Pancreas (tissue), 10 donors: ENCODE measurements at regions not wholly inside any gene's neighbourhood (a gene's known extent, or its start where the extent isn't known, plus 50 kb on each side); places are given as distances from the start of the nearest gene placed in this dataset.

Source experiments
- ATAC-seq, 4 donors: fragments of 200-7000 bp; cut with Tn5 transposase; one replicate each; pipeline versions ENCODE4 v1.8.0 to v1.9.1; 2020; ENCODE audit warnings: mild to moderate bottlenecking in 4 of 4, moderate library complexity in 4 of 4
- DNase-seq, 6 donors: peaks; one replicate each; pipeline ENCODE4 v3.0.0-alpha.2; 2020
- FAIRE-seq: peaks from 2 replicates; lab custom pipeline; 2012; peaks lifted over from hg19 to GRCh38; lab: Jason Lieb, UNC
- H3K27ac ChIP-seq, 4 donors: fragments of 200-600 bp; sonication (generic); 1 replicate in 3 of 4; 2 replicates in 1 of 4; pipeline versions ENCODE4 v1.5.0 to v1.8.0; 2020
- H3K27me3 ChIP-seq, 4 donors: fragments of 200-600 bp; one replicate each; pipeline ENCODE4 v1.8.0; 2021
- H3K36me3 ChIP-seq, 3 donors: fragments of 200-600 bp; sonication (generic) in 1 of 3; one replicate each; pipeline versions ENCODE4 v1.5.0 to v1.8.0; 2020 to 2021
- H3K4me1 ChIP-seq, 3 donors: fragments of 200-600 bp; one replicate each; pipeline ENCODE4 v1.8.0; 2021
- H3K4me3 ChIP-seq, 4 donors: fragments of 200-600 bp; sonication (generic) in 2 of 4; one replicate each; pipeline versions ENCODE4 v1.5.0 to v1.8.0; 2020 to 2021
- H3K9me3 ChIP-seq, 4 donors: fragments of 200-600 bp; one replicate each; pipeline ENCODE4 v1.8.0; 2021
- WGBS, 2 donors: extraction: QIAGEN DNeasy Blood & Tissue Kit; methylation state at CpG; one replicate each; pipeline ENCODE4 v1.1.7; 2013; 5-methylcytosine and 5-hydroxymethylcytosine counted together
- intact Hi-C, 3 donors: fragments of 100-400 bp; cut with DNase I; formaldehyde crosslinking; loops; one replicate each; pipeline versions ENCODE4 v1.11.1 to v1.14.2; 2022
- TF ChIP-seq, protein P1 (sequence below), 4 donors: fragments of 200-600 bp; sonication (generic) in 3 of 4; IDR thresholded peaks; one replicate each; pipeline versions ENCODE4 v1.5.0 to v1.8.0; 2021; ENCODE audit warnings: antibody characterized with exemption in 4 of 4
- donor health status: healthy with polysubstance abuse.
- donor health status: DM: no; HTN: no; CAD: no; lungs with moderate emphysema.
- donor health status: DM: no; HTN: no; CAD: no.
- donor health status: control.
- donor health status: control.
- donor health status: Bipolar disorder and iron deficiency.
- donor health status: DM: yes; HTN: yes; CAD: no.
- donor health status: DM: no; HTN: no; CAD: no.
- donor health status: DM: no; HTN: no; CAD: no.
- donor health status: DM: yes; HTN: yes; CAD: no.

DNA sequence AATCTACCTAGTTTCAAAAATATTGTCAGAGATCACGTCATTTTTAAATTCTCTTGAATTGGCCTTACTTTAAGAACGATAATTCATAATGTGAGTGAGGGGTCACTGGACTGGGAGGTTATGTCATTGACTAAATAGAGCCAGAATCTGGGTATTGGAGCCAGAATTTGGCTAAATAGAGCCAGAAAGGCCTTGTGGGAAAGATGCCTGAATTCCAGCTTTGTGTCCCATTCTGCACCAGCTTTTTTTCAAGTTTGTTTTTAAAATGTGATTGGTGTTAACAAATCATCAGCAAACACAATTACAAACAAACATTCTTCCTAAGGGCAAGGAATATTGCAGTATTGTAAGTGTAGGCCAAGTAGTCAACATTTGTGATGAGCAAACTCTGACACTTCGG, 233.2 kb upstream of the PRKCQ start:
- no peaks in the 10 kb centered on the region for H3K27me3 ChIP-seq
- 53 to 61% methylated on average over 3 of the region's 3 CpGs for WGBS, 2 donors
- H3K9me3 ChIP-seq, result no peaks in the 10 kb centered on the region
- no peak overlapping the region for H3K27ac ChIP-seq
- no peaks in the 10 kb centered on the region for H3K4me1 ChIP-seq
- ATAC-seq, result no peak
- intact Hi-C loops, result no loop called here
- no peak for DNase-seq
- H3K4me3 ChIP-seq, result no peak overlapping the region
- TF ChIP-seq, protein P1, sequence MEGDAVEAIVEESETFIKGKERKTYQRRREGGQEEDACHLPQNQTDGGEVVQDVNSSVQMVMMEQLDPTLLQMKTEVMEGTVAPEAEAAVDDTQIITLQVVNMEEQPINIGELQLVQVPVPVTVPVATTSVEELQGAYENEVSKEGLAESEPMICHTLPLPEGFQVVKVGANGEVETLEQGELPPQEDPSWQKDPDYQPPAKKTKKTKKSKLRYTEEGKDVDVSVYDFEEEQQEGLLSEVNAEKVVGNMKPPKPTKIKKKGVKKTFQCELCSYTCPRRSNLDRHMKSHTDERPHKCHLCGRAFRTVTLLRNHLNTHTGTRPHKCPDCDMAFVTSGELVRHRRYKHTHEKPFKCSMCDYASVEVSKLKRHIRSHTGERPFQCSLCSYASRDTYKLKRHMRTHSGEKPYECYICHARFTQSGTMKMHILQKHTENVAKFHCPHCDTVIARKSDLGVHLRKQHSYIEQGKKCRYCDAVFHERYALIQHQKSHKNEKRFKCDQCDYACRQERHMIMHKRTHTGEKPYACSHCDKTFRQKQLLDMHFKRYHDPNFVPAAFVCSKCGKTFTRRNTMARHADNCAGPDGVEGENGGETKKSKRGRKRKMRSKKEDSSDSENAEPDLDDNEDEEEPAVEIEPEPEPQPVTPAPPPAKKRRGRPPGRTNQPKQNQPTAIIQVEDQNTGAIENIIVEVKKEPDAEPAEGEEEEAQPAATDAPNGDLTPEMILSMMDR (IDR thresholded peaks at IDR 0.05), result no peak
- no peak for FAIRE-seq
- no peaks in the 10 kb centered on the region for H3K36me3 ChIP-seq

DNA sequence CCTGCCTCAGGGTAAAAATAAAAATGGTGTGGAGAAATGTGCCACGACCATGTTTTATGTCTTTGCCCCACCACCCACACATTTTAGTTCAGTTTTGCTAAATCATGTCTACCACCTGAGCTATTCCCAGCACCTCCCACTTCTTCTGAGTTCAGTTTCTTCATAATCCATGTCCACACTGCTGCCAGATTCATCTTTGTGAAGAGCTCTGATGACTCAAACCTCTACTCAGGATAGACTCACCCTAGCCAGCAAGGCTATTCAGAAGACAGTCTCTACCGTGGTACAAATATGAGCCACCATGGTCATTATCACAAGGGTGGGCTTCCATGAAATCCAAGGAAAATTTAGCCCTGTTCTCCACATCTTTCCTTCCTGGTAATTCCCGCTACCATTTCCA, 231.1 kb upstream of the PRKCQ start:
- 59 to 72% methylated on average over 3 of the region's 3 CpGs for WGBS, 2 donors
- no peak for ATAC-seq
- H3K27ac ChIP-seq, result no peak overlapping the region
- no peaks in the 10 kb centered on the region for H3K4me1 ChIP-seq
- H3K4me3 ChIP-seq, result no peak overlapping the region
- H3K27me3 ChIP-seq, result no peaks in the 10 kb centered on the region
- intact Hi-C loops, result no loop called here
- no peak for DNase-seq
- no peaks in the 10 kb centered on the region for H3K36me3 ChIP-seq
- no peak for FAIRE-seq
- TF ChIP-seq, protein P1 (IDR thresholded peaks at IDR 0.05), result no peak
- H3K9me3 ChIP-seq, result no peaks in the 10 kb centered on the region

DNA sequence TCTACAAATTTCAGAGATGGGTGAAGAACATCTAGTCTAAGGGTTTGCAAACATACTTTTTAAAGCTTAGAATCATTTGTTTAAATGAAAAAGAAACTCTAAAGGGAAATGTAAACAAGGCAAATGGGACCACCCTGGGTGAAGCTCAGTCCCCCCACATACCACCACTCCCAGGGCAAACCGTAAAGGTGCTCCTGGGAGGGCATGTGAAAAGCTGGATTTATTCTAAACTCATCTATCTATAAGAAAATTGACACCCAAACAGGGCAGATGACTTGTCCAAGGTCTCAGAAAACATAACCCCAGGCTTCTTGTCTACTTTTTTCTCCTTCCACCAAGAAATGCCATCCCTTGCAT, 223.3 kb upstream of the PRKCQ start:
- no peak for FAIRE-seq
- H3K9me3 ChIP-seq, result no peaks in the 10 kb centered on the region
- no peak overlapping the region for H3K4me3 ChIP-seq
- H3K4me1 ChIP-seq, result no peaks in the 10 kb centered on the region
- ATAC-seq, result no peak
- TF ChIP-seq, protein P1 (IDR thresholded peaks at IDR 0.05), result no peak
- 56 to 62% methylated on average over 1 of the region's 1 CpG for WGBS, 2 donors
- intact Hi-C loops, result no loop called here
- no peak for DNase-seq
- H3K36me3 ChIP-seq, result no peaks in the 10 kb centered on the region
- no peaks in the 10 kb centered on the region for H3K27me3 ChIP-seq
- no peak overlapping the region for H3K27ac ChIP-seq

DNA sequence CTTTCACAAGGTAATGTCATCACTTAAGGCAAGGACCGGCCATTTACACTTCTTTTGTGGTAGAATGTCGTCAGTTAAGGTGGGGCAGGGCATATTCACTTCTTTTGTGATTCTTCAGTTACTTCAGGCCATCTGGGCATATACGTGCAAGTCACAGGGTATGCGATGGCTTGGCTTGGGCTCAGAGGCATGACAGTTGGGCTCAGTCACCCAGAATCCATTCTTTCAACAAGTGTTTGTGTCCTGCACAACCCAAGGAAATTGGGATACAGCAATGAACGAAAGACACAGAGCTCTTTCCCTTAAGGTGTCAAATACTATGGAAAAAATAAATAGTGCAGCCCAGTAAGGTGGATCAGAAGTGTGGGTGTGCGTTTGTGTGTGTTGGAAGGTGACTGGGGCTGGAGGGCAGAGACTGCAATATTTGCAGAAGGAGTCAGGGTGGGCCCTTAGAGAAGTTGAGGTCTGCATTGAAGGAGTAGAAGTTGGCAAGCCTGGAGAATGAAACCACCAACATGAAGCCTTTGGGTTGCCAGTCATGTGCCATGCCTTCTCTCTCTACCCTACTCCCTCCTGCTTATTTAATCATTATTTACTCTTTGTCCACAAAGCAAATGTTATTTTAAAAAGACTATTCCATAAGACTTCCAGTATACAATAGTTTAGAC, 222.8 kb upstream of the PRKCQ start:
- TF ChIP-seq, protein P1 (IDR thresholded peaks at IDR 0.05), result no peak
- no peak for FAIRE-seq

DNA sequence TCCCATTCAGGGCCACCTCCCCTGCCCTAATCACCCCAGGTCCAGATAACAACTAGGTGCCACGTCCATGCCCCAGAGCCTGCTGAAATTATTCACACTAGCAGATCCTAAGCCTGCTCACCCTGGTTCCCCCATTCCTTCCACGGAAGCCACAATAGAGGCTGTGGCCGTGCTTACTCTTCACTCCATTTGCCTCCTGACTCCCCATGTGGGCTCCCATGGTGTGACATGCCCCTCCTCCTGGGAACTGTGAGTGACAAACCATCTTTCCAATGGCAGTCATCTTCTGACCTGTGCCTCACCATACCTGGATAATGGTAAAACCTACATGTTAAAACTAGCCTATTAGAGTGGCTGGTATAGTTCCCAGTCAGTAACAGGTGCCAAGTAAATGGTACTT, 216.2 kb upstream of the PRKCQ start:
- H3K9me3 ChIP-seq, result no peaks in the 10 kb centered on the region
- H3K27me3 ChIP-seq, result no peaks in the 10 kb centered on the region
- TF ChIP-seq, protein P1 (IDR thresholded peaks at IDR 0.05), result no peak
- H3K4me1 ChIP-seq, result no peaks in the 10 kb centered on the region
- no peak for FAIRE-seq
- 62 to 63% methylated on average over 3 of the region's 3 CpGs for WGBS, 2 donors
- no peak overlapping the region for H3K4me3 ChIP-seq
- H3K27ac ChIP-seq, result no peak overlapping the region
- no peaks in the 10 kb centered on the region for H3K36me3 ChIP-seq
- intact Hi-C loops, result no loop called here
- DNase-seq, result no peak
- ATAC-seq, result no peak

More for the DNA sequence above, 222.8 kb upstream of the PRKCQ start:
- H3K27me3 ChIP-seq, result no peaks in the 10 kb centered on the region
- no peaks in the 10 kb centered on the region for H3K36me3 ChIP-seq
- 53 to 57% methylated on average over 6 of the region's 6 CpGs for WGBS, 2 donors
- no peaks in the 10 kb centered on the region for H3K9me3 ChIP-seq
- no peak for ATAC-seq
- intact Hi-C loops, result no loop called here
- no peaks in the 10 kb centered on the region for H3K4me1 ChIP-seq
- no peak overlapping the region for H3K27ac ChIP-seq
- H3K4me3 ChIP-seq, result no peak overlapping the region
- DNase-seq, result no peak
